Endothelial cell of umbilical vein (primary cell): ENCODE measurements at regions not wholly inside any gene's neighbourhood (a gene's known extent, or its start where the extent isn't known, plus 50 kb on each side); places are given as distances from the start of the nearest gene placed in this dataset.

Experiments used
- EZH2 ChIP-seq: IDR thresholded peaks from 2 replicates; pipeline ENCODE4 v1.6.1; 2012; ENCODE audit warnings: borderline replicate concordance, low read depth, mild to moderate bottlenecking, moderate library complexity, low read length, inconsistent platforms; ENCODE audit not compliant: severe bottlenecking
- FOS ChIP-seq: IDR thresholded peaks from 2 replicates; pipeline ENCODE4 v1.6.1; 2011; ENCODE audit warnings: mild to moderate bottlenecking, low read length, moderate library complexity, borderline replicate concordance; ENCODE audit not compliant: insufficient read depth
- JUN ChIP-seq: IDR thresholded peaks from 2 replicates; pipeline ENCODE4 v1.6.1; 2011; ENCODE audit warnings: borderline replicate concordance, low read depth; ENCODE audit not compliant: insufficient read length, insufficient read depth
- POLR2A ChIP-seq: IDR thresholded peaks from 2 replicates; pipeline ENCODE4 v1.6.1; 2012; ENCODE audit warnings: low read depth, mild to moderate bottlenecking, control low read depth, low read length
- POLR2AphosphoS5 ChIP-seq: IDR thresholded peaks from 2 replicates; pipeline ENCODE4 v1.6.1; 2012; ENCODE audit warnings: low read depth, mild to moderate bottlenecking, control low read depth, low read length, moderate library complexity; ENCODE audit not compliant: insufficient read depth
- TF ChIP-seq, protein P1 (sequence below), 2 donors: IDR thresholded peaks; 1 replicate in 1 of 2; 2 replicates in 1 of 2; pipeline ENCODE4 v1.5.1; 2011; ENCODE audit warnings: low read length in 2 of 2, mild to moderate bottlenecking in 2 of 2, moderate library complexity in 2 of 2, control low read depth in 1 of 2, inconsistent platforms in 1 of 2, low read depth in 1 of 2; ENCODE audit not compliant: insufficient read depth in 1 of 2; ENCODE audit errors: extremely low read depth in 1 of 2
- TF ChIP-seq, protein P2 (sequence below): IDR thresholded peaks from 2 replicates; pipeline ENCODE4 v1.6.1; 2011; ENCODE audit not compliant: insufficient read depth, insufficient read length

DNA sequence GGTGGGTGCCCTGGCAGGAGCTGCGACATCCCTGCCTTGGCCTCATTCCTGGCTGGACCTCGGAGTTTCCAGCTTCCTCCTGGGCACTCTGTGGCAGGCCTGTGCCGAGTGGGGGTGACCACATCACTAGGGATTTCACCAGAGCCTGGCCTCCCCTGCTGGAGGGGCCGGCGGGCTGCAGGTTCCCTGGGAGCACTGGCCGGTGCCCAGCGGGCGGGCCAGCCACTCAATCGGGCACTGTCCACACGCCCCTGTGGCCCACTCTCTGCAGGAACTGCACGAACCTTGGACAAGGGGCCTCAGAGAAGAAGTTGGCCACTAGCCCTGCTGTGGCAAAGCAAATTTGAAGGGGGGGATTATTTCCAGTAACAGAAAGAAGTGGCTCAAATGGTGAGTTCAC is 110.7 kb upstream of the APCDD1 start:
- TF ChIP-seq POLR2A (no peak), FOS (no peak), POLR2AphosphoS5 (no peak), EZH2 (no peak), JUN (no peak)
- TF ChIP-seq, protein P1, sequence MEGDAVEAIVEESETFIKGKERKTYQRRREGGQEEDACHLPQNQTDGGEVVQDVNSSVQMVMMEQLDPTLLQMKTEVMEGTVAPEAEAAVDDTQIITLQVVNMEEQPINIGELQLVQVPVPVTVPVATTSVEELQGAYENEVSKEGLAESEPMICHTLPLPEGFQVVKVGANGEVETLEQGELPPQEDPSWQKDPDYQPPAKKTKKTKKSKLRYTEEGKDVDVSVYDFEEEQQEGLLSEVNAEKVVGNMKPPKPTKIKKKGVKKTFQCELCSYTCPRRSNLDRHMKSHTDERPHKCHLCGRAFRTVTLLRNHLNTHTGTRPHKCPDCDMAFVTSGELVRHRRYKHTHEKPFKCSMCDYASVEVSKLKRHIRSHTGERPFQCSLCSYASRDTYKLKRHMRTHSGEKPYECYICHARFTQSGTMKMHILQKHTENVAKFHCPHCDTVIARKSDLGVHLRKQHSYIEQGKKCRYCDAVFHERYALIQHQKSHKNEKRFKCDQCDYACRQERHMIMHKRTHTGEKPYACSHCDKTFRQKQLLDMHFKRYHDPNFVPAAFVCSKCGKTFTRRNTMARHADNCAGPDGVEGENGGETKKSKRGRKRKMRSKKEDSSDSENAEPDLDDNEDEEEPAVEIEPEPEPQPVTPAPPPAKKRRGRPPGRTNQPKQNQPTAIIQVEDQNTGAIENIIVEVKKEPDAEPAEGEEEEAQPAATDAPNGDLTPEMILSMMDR (IDR thresholded peaks at IDR 0.05; ENCODE audit: extremely low read depth in 1 of 2, insufficient read depth in 1 of 2, low read depth in 1 of 2, low read length in 2 of 2): no peak
- TF ChIP-seq, protein P2, sequence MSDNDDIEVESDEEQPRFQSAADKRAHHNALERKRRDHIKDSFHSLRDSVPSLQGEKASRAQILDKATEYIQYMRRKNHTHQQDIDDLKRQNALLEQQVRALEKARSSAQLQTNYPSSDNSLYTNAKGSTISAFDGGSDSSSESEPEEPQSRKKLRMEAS: no peak
